ENCODE measurements at regions not wholly inside any gene's neighbourhood (a gene's known extent, or its start where the extent isn't known, plus 50 kb on each side); places are given as distances from the start of the nearest gene placed in this dataset.

DNA sequence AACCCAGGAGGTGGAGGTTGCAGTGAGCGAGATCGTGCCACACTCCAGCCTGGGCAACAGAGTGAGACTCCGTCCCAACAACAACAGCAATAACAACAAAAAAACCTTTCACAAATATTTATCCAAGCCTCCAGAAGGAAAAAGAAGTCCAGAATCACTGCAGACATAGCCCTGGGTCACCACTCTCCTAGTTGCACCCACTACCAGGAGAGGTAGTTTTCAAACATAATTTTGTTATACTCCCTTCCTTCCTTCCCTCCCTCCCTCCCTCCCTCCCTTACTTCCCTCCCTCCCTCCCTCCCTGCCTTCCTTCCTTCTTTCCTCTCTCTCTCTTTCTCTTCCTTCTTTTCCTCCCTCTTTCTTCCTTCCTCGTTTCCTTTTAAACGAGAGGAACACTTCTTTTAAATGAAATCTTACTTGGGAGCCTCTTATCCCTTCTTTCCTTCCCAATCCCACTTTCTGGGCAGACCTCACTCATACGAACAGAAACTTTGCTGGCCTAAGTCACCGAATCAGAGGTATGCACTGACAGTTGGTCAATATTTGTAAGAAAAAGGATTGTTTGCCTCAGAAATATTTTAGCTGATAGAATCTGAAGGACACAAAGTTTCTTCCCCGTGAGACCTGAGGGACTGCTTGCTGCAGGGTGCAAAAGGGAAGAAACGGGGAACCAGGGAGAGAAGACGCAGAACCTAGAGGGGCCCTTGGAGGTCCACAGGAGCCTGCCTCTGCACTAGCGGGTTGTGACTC is 88.1 kb upstream of the AGAP1 start:
- TF ChIP-seq, protein P1, sequence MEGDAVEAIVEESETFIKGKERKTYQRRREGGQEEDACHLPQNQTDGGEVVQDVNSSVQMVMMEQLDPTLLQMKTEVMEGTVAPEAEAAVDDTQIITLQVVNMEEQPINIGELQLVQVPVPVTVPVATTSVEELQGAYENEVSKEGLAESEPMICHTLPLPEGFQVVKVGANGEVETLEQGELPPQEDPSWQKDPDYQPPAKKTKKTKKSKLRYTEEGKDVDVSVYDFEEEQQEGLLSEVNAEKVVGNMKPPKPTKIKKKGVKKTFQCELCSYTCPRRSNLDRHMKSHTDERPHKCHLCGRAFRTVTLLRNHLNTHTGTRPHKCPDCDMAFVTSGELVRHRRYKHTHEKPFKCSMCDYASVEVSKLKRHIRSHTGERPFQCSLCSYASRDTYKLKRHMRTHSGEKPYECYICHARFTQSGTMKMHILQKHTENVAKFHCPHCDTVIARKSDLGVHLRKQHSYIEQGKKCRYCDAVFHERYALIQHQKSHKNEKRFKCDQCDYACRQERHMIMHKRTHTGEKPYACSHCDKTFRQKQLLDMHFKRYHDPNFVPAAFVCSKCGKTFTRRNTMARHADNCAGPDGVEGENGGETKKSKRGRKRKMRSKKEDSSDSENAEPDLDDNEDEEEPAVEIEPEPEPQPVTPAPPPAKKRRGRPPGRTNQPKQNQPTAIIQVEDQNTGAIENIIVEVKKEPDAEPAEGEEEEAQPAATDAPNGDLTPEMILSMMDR (IDR thresholded peaks at IDR 0.05; ENCODE audit: extremely low read depth, missing control alignments), result no peak
- DNase-seq (ENCODE audit: low spot score), result no peak

DNA sequence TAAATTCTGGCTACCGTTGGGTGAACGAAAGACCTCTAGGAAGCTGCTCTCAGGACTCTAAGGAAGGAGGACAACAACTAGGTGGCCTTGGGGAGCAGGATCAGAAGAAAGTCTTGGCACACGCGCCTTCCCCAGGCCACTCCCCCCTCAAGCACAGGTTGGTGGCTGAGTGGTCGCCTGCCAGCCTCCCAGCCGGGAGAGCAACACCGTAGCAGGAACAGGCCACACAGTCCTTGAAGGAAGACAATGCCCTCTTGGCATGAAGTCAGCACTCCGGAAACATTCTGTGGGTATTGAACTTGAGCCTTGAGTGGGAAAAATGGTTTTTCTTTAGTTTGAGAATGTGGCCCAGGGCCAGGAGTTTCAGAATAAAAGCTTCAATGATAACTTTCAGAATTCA is 87.4 kb upstream of the AGAP1 start:
- TF ChIP-seq, protein P1 (IDR thresholded peaks at IDR 0.05; ENCODE audit: extremely low read depth, missing control alignments), result no peak
- DNase-seq (ENCODE audit: low spot score), result no peak

DNA sequence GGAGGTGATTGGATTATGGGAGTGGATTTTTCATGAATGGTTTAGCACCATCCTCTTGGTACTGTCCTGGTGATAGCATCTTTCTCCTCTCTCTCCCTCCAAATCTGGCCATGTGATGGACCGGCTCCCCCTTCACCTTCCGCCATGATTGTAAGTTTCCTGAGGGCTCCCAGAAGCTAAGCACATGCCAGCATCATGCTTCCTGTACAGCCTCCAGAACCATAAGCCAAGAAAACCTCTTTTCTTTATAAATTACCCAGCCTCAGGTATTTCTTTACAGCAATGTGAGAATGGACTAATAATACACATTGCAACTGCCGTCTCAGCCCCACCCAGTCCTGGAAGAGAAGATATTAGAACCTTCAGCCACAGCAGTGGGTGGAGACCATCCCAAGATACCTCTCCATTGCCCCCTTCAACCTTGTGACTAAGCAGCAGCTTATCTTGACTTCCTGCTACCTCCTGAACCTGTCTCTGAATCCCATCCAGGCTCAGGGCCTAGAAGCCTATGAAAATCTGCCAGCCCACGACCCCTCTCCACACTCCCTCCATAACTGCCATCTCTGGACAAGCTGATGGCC is 81.8 kb upstream of the AGAP1 start:
- TF ChIP-seq, protein P1 (IDR thresholded peaks at IDR 0.05; ENCODE audit: extremely low read depth, missing control alignments), result no peak
- no peak for DNase-seq (ENCODE audit: low spot score)

DNA sequence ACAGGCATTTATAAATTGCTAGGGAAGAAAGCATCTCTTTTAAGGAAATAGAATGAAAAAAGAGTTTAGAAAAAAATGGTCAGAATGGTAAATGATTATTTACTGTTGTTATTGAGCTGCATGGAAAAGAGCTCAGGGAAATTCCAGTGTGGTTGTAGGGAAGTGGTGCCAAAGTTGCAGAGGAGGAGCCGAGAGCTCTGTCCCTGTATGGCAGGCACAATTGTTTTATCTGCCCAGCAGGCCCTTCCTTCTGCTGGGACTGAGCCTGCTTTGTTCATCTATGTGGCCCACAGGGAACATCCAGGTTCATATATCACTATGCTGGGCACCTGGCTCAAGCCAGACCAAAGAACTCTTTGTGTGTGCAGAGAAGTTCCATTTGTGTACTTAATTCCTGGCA is 80.8 kb upstream of the AGAP1 start:
- DNase-seq (ENCODE audit: low spot score), result no peak
- TF ChIP-seq, protein P1 (IDR thresholded peaks at IDR 0.05; ENCODE audit: extremely low read depth, missing control alignments), result no peak

DNA sequence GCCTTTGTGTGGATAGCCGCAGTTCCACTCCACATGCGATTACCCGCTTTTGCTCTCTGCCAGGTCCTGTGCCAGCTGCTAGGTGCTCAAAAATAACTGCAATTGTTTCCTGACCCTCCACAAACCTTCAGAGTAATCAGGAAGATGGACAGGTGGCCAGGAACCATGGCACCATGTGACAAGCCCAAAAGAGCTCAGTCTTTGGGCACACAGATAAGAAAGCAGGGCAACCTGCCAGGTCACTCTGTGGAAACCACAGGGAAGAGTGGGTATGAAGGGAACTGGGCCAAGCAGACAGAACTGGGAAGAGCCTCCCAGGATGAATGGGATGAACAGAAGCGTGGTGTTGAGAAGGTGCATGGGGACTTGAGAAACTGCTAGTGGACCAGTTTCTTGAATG is 79.4 kb upstream of the AGAP1 start:
- TF ChIP-seq, protein P1 (IDR thresholded peaks at IDR 0.05; ENCODE audit: extremely low read depth, missing control alignments), result no peak
- no peak for DNase-seq (ENCODE audit: low spot score)

DNA sequence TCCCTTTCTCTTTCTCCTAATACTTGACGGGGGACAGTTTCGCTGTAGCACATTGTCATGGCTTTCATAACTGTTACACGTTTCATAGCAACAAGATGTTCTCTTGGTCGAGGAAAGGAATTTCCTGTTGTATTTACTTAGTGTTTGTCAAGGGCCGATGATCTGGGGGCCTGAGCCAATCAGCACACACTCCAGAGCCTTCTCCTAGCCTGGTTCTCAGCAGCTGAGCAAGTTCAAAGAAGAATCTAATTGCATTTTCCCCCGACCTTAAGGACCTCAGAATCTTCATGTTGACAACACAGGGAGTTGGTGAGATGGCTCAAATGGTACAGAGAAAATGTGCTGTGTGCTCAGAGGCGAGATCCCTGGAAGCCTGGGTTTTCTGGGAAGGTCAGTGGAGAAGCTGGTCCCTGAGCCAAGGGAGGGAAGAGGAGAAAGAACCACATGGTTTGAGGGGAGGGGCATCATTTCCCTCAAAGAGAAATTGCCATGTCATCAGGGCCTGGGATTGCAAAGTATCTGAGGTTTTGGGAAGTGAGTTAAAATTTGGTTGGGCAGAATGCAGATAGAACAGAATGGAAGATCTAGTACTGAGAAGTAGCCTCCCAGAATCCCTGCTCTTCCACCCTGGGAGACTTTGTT is 76.9 kb upstream of the AGAP1 start:
- TF ChIP-seq, protein P1 (IDR thresholded peaks at IDR 0.05; ENCODE audit: extremely low read depth, missing control alignments), result no peak
- DNase-seq (ENCODE audit: low spot score), result no peak

DNA sequence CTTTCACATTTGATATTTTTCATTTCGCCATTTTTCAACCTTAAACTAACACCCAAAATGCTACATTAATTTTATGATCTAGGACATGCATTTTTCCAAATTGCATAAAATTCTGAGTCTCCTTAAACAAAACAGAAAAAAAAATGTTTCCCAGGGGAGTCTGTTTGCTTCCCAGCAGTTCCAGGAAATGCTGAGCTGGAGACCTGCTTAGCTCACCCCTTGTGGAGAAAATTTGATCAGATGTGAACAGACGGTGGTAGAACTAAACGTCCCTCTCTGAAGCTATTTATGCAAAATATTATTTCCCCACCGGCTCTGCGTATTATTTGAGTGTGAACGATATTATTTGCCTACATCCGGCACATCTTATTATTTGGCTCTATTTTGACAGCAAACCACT is 74.9 kb upstream of the AGAP1 start:
- no peak for DNase-seq (ENCODE audit: low spot score)

More for the DNA sequence above, 74.9 kb upstream of the AGAP1 start:
- TF ChIP-seq, protein P1 (IDR thresholded peaks at IDR 0.05; ENCODE audit: extremely low read depth, missing control alignments), result no peak
